SK-N-SH treated with all-trans-retinoic acid at 6 μM for 48 hours (cell line): ENCODE measurements at regions not wholly inside any gene's neighbourhood (a gene's known extent, or its start where the extent isn't known, plus 50 kb on each side); places are given as distances from the start of the nearest gene placed in this dataset.

Experiments
- ATAC-seq: fragments of 200-7000 bp; cut with Tn5 transposase; 3 replicates; pipeline ENCODE4 v1.9.1; 2020; ENCODE audit warnings: mild to moderate bottlenecking, moderate library complexity
- ARNTL ChIP-seq: fragments of 450-650 bp; formaldehyde crosslinking; IDR thresholded peaks from 2 replicates; pipeline ENCODE4 v1.5.0; 2020; ENCODE audit warnings: low read depth, mild to moderate bottlenecking, moderate library complexity, borderline replicate concordance
- BACH2 ChIP-seq: fragments of 250-450 bp; sonication (Bioruptor Pico); IDR thresholded peaks from 2 replicates; pipeline ENCODE4 v1.9.0; 2021; ENCODE audit warnings: mild to moderate bottlenecking, borderline replicate concordance
- GLIS3 ChIP-seq: fragments of 250-450 bp; sonication (Bioruptor Pico); IDR thresholded peaks from 2 replicates; pipeline ENCODE4 v1.5.0; 2020; ENCODE audit warnings: mild to moderate bottlenecking, moderate library complexity
- ISL1 ChIP-seq: fragments of 250-450 bp; sonication (Bioruptor Pico); IDR thresholded peaks from 2 replicates; pipeline ENCODE4 v2.1.2; 2022; ENCODE audit warnings: mild to moderate bottlenecking, moderate library complexity
- OSR1 ChIP-seq: fragments of 250-450 bp; sonication (Bioruptor Pico); IDR thresholded peaks from 2 replicates; pipeline ENCODE4 v1.8.0; 2022; ENCODE audit warnings: moderate library complexity, mild to moderate bottlenecking, inconsistent platforms
- PPARA ChIP-seq: fragments of 250-450 bp; sonication (Bioruptor Pico); IDR thresholded peaks from 2 replicates; pipeline ENCODE4 v1.5.0; 2020; ENCODE audit warnings: mild to moderate bottlenecking, borderline replicate concordance
- RARB ChIP-seq: fragments of 250-450 bp; sonication (Bioruptor Pico); IDR thresholded peaks from 2 replicates; pipeline ENCODE4 v1.8.0; 2021; ENCODE audit warnings: mild to moderate bottlenecking, moderate library complexity
- SNAI2 ChIP-seq: fragments of 250-450 bp; sonication (Bioruptor Pico); IDR thresholded peaks from 2 replicates; pipeline ENCODE4 v1.5.0; 2020; ENCODE audit warnings: mild to moderate bottlenecking, moderate library complexity
- TCF4 ChIP-seq: fragments of 250-450 bp; sonication (Bioruptor Pico); IDR thresholded peaks from 2 replicates; pipeline ENCODE4 v1.8.0; 2021; ENCODE audit warnings: mild to moderate bottlenecking, moderate library complexity, borderline replicate concordance
- TOX ChIP-seq: fragments of 250-450 bp; sonication (Bioruptor Pico); IDR thresholded peaks from 2 replicates; pipeline ENCODE4 v1.8.0; 2021; ENCODE audit warnings: mild to moderate bottlenecking, moderate library complexity, borderline replicate concordance
- ZC3H10 ChIP-seq: fragments of 250-450 bp; sonication (Bioruptor Pico); IDR thresholded peaks from 2 replicates; pipeline ENCODE4 v1.5.1; 2021; ENCODE audit warnings: mild to moderate bottlenecking, moderate library complexity
- ZFP30 ChIP-seq: fragments of 450-650 bp; formaldehyde crosslinking; IDR thresholded peaks from 2 replicates; pipeline ENCODE4 v1.5.0; 2022; ENCODE audit warnings: mild to moderate bottlenecking, moderate library complexity
- ZNF565 ChIP-seq: fragments of 450-650 bp; formaldehyde crosslinking; conservative IDR thresholded peaks from 2 replicates; pipeline ENCODE4 v1.5.0; 2020; ENCODE audit warnings: low read depth, mild to moderate bottlenecking, moderate library complexity
- ZNF70 ChIP-seq: fragments of 450-650 bp; formaldehyde crosslinking; IDR thresholded peaks from 2 replicates; pipeline ENCODE4 v1.5.0; 2020; ENCODE audit warnings: mild to moderate bottlenecking, moderate library complexity
- ZNF8 ChIP-seq: fragments of 450-650 bp; formaldehyde crosslinking; IDR thresholded peaks from 2 replicates; pipeline ENCODE4 v1.5.0; 2020; ENCODE audit warnings: mild to moderate bottlenecking, moderate library complexity
- TF ChIP-seq, protein P1 (sequence below): fragments of 250-450 bp; sonication (Bioruptor Pico); IDR thresholded peaks from 2 replicates; pipeline ENCODE4 v1.5.1; 2020; ENCODE audit warnings: low read depth, mild to moderate bottlenecking, moderate library complexity
- TF ChIP-seq, protein P2 (sequence below): fragments of 250-450 bp; sonication (Bioruptor Pico); IDR thresholded peaks from 2 replicates; pipeline ENCODE4 v1.8.0; 2020; ENCODE audit warnings: mild to moderate bottlenecking, moderate library complexity, borderline replicate concordance
- TF ChIP-seq, protein P3 (sequence below): fragments of 250-450 bp; sonication (Bioruptor Pico); IDR thresholded peaks from 2 replicates; pipeline ENCODE4 v1.8.0; 2021; ENCODE audit warnings: low read depth, mild to moderate bottlenecking, moderate library complexity, borderline replicate concordance
- TF ChIP-seq, protein P4 (sequence below): fragments of 250-450 bp; sonication (Bioruptor Pico); IDR thresholded peaks from 2 replicates; pipeline ENCODE4 v1.5.1; 2021; ENCODE audit warnings: mild to moderate bottlenecking, moderate library complexity
- TF ChIP-seq, protein P5 (sequence below): fragments of 250-450 bp; sonication (Bioruptor Pico); IDR thresholded peaks from 2 replicates; pipeline ENCODE4 v1.5.0; 2020; ENCODE audit warnings: mild to moderate bottlenecking, moderate library complexity

DNA sequence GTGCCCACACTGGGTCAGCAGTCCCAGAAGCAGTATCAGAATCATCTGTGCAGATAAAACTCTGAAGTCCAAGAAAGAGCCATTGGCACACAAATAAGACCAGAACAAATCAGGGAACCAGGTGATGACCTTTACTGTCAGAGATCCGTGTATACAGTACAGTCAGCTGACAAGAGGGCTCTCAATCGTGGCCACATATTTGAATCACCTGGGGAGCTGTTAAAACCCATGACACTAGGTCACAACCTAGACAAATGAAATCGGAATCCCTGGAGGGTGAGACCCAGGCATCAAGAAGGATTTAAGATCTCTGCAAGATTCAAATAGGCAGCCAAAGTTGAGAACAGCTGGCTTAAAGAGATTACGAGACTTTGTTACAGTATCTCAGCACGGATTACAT lies 807.1 kb downstream of the RNF144A start:
- TF ChIP-seq ARNTL (no peak), PPARA (CRISPR knock-in tag) (no peak), ZNF8 (CRISPR knock-in tag) (no peak), OSR1 (no peak), ZFP30 (CRISPR knock-in tag) (no peak), TOX (no peak), ZC3H10 (CRISPR knock-in tag) (no peak)
- TF ChIP-seq, protein P1, sequence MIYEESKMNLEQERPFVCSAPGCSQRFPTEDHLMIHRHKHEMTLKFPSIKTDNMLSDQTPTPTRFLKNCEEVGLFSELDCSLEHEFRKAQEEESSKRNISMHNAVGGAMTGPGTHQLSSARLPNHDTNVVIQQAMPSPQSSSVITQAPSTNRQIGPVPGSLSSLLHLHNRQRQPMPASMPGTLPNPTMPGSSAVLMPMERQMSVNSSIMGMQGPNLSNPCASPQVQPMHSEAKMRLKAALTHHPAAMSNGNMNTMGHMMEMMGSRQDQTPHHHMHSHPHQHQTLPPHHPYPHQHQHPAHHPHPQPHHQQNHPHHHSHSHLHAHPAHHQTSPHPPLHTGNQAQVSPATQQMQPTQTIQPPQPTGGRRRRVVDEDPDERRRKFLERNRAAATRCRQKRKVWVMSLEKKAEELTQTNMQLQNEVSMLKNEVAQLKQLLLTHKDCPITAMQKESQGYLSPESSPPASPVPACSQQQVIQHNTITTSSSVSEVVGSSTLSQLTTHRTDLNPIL (CRISPR knock-in tag), result no peak
- TF ChIP-seq, protein P2, sequence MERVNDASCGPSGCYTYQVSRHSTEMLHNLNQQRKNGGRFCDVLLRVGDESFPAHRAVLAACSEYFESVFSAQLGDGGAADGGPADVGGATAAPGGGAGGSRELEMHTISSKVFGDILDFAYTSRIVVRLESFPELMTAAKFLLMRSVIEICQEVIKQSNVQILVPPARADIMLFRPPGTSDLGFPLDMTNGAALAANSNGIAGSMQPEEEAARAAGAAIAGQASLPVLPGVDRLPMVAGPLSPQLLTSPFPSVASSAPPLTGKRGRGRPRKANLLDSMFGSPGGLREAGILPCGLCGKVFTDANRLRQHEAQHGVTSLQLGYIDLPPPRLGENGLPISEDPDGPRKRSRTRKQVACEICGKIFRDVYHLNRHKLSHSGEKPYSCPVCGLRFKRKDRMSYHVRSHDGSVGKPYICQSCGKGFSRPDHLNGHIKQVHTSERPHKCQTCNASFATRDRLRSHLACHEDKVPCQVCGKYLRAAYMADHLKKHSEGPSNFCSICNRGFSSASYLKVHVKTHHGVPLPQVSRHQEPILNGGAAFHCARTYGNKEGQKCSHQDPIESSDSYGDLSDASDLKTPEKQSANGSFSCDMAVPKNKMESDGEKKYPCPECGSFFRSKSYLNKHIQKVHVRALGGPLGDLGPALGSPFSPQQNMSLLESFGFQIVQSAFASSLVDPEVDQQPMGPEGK (CRISPR knock-in tag), result no peak
- TF ChIP-seq, protein P3, sequence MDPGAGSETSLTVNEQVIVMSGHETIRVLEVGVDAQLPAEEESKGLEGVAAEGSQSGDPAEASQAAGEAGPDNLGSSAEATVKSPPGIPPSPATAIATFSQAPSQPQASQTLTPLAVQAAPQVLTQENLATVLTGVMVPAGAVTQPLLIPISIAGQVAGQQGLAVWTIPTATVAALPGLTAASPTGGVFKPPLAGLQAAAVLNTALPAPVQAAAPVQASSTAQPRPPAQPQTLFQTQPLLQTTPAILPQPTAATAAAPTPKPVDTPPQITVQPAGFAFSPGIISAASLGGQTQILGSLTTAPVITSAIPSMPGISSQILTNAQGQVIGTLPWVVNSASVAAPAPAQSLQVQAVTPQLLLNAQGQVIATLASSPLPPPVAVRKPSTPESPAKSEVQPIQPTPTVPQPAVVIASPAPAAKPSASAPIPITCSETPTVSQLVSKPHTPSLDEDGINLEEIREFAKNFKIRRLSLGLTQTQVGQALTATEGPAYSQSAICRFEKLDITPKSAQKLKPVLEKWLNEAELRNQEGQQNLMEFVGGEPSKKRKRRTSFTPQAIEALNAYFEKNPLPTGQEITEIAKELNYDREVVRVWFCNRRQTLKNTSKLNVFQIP (CRISPR knock-in tag), result no peak
- ATAC-seq, result no peak

DNA sequence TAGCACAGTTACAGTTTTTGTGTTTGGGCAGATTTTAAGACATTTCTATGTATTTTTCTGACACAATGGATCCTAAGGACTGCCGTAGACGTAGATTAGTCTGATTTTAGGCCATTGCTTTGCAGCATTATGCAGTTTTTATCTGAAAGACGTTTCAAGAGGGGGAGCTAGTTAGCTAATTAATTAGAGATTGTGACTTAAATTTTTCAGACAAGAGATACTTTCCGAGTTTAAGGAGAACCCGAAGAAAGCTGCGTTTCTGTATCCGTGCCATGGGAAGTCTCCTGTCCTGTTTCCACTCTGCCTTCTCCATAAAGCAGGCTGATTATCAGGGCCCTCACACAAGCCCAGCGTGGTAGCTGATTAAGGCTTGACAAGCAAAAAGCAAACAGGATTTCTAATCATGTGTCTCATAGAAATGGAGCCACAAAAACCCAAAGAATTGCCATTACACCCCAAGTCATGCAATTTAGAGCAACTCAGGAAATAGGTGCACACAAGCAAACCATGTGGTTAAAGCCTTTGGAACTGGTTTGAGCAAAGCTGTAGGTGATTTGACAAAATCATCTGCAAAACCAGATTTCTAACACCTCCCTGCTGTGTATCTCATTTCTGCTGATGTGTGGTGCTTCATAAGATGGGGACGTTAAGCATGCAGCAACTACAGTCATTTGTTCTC lies 808.1 kb downstream of the RNF144A start:
- TF ChIP-seq, protein P3 (CRISPR knock-in tag), result no peak
- TF ChIP-seq ARNTL (no peak), ZNF8 (CRISPR knock-in tag) (no peak), TCF4 (CRISPR knock-in tag) (no peak), ZNF70 (CRISPR knock-in tag) (no peak), RARB (CRISPR knock-in tag) (no peak), OSR1 (no peak), ZFP30 (CRISPR knock-in tag) (no peak), TOX (no peak), GLIS3 (CRISPR knock-in tag) (no peak), ISL1 (CRISPR knock-in tag) (no peak), ZNF565 (CRISPR knock-in tag) (no peak), BACH2 (no peak), SNAI2 (CRISPR knock-in tag) (no peak)
- TF ChIP-seq, protein P4, sequence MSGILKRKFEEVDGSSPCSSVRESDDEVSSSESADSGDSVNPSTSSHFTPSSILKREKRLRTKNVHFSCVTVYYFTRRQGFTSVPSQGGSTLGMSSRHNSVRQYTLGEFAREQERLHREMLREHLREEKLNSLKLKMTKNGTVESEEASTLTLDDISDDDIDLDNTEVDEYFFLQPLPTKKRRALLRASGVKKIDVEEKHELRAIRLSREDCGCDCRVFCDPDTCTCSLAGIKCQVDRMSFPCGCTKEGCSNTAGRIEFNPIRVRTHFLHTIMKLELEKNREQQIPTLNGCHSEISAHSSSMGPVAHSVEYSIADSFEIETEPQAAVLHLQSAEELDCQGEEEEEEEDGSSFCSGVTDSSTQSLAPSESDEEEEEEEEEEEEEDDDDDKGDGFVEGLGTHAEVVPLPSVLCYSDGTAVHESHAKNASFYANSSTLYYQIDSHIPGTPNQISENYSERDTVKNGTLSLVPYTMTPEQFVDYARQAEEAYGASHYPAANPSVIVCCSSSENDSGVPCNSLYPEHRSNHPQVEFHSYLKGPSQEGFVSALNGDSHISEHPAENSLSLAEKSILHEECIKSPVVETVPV (CRISPR knock-in tag), result no peak
- TF ChIP-seq, protein P1 (CRISPR knock-in tag), result no peak
- TF ChIP-seq, protein P5, sequence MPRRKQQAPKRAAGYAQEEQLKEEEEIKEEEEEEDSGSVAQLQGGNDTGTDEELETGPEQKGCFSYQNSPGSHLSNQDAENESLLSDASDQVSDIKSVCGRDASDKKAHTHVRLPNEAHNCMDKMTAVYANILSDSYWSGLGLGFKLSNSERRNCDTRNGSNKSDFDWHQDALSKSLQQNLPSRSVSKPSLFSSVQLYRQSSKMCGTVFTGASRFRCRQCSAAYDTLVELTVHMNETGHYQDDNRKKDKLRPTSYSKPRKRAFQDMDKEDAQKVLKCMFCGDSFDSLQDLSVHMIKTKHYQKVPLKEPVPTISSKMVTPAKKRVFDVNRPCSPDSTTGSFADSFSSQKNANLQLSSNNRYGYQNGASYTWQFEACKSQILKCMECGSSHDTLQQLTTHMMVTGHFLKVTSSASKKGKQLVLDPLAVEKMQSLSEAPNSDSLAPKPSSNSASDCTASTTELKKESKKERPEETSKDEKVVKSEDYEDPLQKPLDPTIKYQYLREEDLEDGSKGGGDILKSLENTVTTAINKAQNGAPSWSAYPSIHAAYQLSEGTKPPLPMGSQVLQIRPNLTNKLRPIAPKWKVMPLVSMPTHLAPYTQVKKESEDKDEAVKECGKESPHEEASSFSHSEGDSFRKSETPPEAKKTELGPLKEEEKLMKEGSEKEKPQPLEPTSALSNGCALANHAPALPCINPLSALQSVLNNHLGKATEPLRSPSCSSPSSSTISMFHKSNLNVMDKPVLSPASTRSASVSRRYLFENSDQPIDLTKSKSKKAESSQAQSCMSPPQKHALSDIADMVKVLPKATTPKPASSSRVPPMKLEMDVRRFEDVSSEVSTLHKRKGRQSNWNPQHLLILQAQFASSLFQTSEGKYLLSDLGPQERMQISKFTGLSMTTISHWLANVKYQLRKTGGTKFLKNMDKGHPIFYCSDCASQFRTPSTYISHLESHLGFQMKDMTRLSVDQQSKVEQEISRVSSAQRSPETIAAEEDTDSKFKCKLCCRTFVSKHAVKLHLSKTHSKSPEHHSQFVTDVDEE (CRISPR knock-in tag), result no peak
- no peak for ATAC-seq
